Fibroblast of skin of right quadriceps (primary cell): ENCODE measurements at regions not wholly inside any gene's neighbourhood (a gene's known extent, or its start where the extent isn't known, plus 50 kb on each side); places are given as distances from the start of the nearest gene placed in this dataset.

Experiments
- DNase-seq: peaks from one replicate; pipeline ENCODE4 v3.0.0-alpha.2; 2013

GRCh38 chr22:27128461-27129085 is 471.2 kb downstream of the MIAT start:
- DNase-seq, result no peak

GRCh38 chr22:27129266-27129665 is 471.9 kb downstream of the MIAT start:
- peak; percentile 89 for DNase-seq

- peak; percentile 41 for DNase-seq
Observed at GRCh38 chr22:27130906-27131305, 473.5 kb downstream of the MIAT start.

GRCh38 chr22:27131346-27131745 is 474.0 kb downstream of the MIAT start:
- no peak for DNase-seq

- no peak for DNase-seq
Observed at GRCh38 chr22:27132400-27132799, 475.0 kb downstream of the MIAT start.

DNA sequence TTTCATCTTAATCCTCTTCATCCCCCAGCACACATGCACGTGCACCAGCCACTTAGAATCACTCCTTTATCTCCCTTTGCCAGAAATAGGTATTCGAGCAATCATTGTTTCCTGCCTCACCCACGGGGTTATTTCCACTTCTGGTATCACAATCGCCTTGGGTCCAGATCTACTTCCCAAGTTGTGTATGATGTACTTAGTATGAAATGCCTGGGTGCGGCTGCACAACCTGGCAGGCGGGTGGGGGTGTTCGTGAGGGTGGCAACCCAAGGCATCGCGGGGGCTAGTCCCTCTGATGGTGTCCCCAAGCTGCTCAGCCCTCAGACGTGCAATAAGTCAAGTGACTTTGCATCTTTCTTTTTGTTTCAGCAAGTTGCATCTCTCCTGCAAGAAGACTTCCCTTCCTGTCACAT is 475.6 kb downstream of the MIAT start:
- DNase-seq, result no peak

GRCh38 chr22:27133681-27134314 is 476.4 kb downstream of the MIAT start:
- DNase-seq, result no peak

- peak; percentile 94 for DNase-seq
Observed at GRCh38 chr22:27134315-27134701, 476.9 kb downstream of the MIAT start.

- DNase-seq, result peak; percentile 94
Observed at GRCh38 chr22:27135031-27135981, 477.9 kb downstream of the MIAT start.

- no peak for DNase-seq
Observed at GRCh38 chr22:27136596-27136995, 479.2 kb downstream of the MIAT start.

DNA sequence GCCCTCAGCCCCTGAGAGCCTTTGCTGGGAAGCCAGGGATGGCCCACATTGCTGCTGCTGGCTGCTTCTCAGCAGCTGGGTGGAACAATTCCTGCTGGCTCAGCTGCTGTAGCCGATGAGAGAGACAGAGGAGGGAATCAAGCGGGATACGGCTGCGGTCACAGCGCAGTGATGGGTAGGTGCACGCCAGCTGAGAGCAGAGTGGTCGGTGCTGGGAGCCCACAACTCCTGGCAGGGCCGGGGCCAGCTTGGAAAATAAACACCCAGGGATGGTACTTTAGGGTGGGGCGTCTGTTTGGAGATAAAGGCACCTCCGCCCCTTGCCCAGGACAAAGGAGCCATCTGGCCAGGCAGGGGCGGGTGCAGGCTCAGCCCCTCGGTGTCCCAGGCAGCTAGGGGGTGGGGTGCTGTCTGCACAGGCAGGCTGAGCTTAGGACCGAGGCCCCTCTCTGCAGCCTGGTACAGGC is 480.5 kb downstream of the MIAT start:
- DNase-seq, result no peak

GRCh38 chr22:27138471-27138870 is 481.1 kb downstream of the MIAT start:
- no peak for DNase-seq

DNA sequence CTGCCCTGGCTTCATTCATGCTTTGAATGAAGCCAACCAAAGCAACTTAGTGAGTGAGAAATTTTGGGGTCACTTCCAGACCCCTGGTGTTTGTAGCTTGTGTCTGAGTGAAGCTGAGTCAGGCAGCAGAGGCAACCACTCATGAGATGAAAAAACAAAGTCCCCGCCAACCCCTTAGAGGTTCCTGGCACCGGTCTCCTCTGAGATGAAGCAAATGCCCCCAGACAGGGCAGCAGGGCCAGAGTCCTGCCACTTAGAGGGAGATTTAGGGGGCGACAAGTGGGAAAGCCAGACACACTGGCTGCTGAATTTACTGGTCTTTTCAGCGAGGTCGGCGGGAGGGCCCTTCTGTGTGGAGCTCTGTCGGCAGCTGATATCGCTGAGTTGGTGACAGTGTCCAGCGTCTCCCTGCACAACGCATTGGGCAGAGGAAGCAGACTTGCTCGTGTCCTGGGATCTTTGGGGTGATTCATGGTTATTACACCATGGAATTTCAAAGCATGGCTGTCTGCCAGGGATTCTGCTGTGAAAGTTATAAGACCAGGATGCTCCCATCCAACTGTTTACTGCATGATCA is 482.6 kb downstream of the MIAT start:
- peak; percentile 89 for DNase-seq

GRCh38 chr22:27142286-27142685 is 484.9 kb downstream of the MIAT start:
- peak; percentile 59 for DNase-seq

- DNase-seq, result peak; percentile 43
Observed at GRCh38 chr22:27144321-27144720, 486.9 kb downstream of the MIAT start.

- peak; percentile 57 for DNase-seq
Observed at GRCh38 chr22:27146866-27147633, 489.7 kb downstream of the MIAT start.

- no peak for DNase-seq
Observed at GRCh38 chr22:27148055-27148454, 490.7 kb downstream of the MIAT start.

DNA sequence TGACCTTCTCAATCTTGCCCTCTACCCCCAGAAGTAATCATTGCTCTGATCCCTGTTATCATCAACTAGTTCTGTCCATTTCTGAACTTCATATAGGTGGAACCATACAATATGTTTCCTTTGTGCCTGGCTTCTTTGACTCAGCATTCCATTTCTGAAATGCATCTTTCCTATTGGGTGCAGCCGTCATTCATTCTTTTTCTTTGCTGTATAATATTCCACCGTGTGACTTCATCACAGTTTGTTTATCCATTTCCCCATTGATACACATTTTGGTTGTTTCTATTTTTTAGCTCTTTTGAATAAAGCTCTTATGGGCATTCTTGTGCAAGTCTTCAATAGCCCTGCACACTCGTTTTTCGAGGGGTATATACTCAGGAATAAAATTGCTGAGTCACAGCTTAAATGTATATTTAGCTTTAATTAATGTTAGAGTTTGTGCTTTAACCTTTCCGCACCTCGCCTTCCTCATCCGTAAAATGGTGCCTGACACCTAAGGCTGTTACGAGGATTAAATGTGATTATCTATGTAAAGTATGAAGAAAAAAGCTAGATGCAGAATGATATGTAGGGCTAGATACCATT is 491.6 kb downstream of the MIAT start:
- no peak for DNase-seq

GRCh38 chr22:27149921-27150543 is 492.6 kb downstream of the MIAT start:
- DNase-seq, result peak; percentile 51

GRCh38 chr22:27150544-27150941 is 493.2 kb downstream of the MIAT start:
- DNase-seq, result peak; percentile 42

DNA sequence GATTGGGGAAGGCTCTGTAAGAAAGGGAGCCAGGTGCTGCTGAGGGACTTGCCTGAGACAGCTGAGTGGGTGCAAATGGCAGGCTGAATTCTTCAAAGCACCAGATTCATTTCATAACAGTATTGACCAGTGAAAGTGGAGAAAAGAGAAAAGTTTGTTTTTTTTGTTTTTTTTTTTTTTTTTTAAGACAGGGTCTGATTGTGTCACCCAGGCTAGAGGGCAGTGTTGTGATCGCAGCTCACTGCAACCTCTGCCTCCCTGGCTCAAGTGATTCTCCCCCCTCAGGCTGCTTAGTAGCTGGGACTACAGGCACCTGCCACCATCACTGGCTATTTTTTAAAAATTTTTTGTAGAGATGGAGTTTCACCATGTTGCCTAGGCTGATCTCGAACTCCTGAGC is 494.0 kb downstream of the MIAT start:
- no peak for DNase-seq

GRCh38 chr22:27152033-27152432 is 494.6 kb downstream of the MIAT start:
- no peak for DNase-seq
